GDM1 (cell line): ENCODE measurements at regions not wholly inside any gene's neighbourhood (a gene's known extent, or its start where the extent isn't known, plus 50 kb on each side); places are given as distances from the start of the nearest gene placed in this dataset.

ENCODE experiments used
- DNase-seq: peaks from one replicate; lab custom pipeline; 2025; lab: John Stamatoyannopoulos, UW

- DNase-seq, result no peak
Observed at GRCh38 chr5:93163010-93163663, 417.9 kb downstream of the NR2F1-AS1 start.

- no peak for DNase-seq
Observed at GRCh38 chr5:93161661-93162654, 419.1 kb downstream of the NR2F1-AS1 start.

DNA sequence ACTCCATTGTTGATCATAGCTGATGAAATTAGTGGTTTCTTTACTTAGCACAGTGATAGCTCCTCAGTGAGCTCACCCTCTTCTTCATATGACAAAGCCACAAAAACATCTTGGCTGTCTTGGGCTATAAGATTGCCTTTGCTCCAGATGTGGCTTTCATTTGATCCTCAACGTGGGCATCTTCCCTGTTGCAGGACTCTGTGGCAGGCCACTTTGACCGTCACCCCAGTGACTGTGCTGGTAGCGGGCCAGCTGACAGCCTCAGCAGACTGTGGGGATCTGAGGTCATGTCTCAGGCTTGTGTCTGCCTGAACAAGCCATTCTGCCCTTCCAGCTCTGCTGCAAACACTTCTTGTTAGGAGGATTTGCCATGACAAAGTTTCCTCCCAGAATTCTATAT lies 422.2 kb downstream of the NR2F1-AS1 start:
- no peak for DNase-seq

- no peak for DNase-seq
Observed at GRCh38 chr5:93156566-93156965, 424.5 kb downstream of the NR2F1-AS1 start.

GRCh38 chr5:93154535-93154934 lies 426.5 kb downstream of the NR2F1-AS1 start:
- no peak for DNase-seq

DNA sequence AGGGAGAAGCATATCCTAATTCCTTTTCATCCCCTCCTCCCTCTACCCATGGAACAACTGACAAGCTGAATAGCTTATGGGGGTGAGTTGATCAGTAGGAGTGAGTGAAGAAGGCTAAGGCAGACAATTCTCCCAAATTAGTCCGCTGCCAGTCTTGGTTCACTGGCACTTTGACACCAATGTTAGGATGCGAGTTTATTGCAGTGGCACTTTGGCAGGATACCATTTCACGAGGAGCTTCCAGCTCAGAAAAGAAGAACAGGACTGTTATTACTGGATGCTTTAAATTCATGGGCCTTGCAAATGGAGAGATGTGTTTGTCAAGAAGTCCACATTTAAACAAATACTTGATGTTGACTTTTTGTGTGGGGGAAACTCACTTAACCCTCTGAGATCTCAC lies 427.6 kb downstream of the NR2F1-AS1 start:
- DNase-seq, result no peak

GRCh38 chr5:93151896-93152295 lies 429.1 kb downstream of the NR2F1-AS1 start:
- DNase-seq, result no peak

DNA sequence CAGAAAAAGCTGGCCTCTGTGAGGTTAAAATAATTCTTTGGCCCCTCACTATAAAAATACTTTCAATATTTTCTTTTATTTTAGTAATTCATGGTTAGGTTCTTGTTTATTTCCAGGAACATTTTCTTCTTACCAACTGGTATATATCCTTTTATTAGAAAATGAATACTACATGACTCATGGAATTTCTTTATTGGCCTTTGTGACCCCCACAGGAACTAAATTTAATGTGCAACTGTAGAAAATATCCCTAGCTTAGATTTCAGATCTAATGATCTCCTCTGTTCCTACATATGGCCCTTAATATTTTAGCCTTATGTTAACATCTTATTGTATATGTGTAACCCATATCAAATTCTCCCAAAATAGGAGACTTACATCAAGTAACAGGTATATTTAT lies 429.9 kb downstream of the NR2F1-AS1 start:
- DNase-seq, result no peak

GRCh38 chr5:93150311-93151012 lies 430.6 kb downstream of the NR2F1-AS1 start:
- DNase-seq, result no peak

GRCh38 chr5:93145767-93146166 lies 435.3 kb downstream of the NR2F1-AS1 start:
- DNase-seq, result no peak

DNA sequence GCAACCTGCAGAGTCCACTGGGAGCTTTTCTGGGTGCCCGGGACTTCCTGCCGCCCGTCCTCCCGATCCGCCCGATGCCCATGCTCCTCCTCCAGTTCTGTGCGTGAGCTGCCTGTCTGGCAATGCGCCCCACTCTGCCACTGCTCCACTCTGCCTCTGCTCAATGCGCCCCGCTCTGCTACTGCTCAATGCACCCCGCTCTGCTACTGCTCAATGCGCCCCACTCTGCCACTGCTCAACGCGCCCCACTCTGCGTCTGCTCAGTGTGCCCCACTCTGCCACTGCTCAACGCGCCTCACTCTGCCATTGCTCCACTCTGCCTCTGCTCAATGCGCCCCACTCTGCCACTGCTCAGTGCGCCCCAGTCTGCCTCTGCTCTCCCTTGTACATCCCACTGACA lies 436.0 kb downstream of the NR2F1-AS1 start:
- DNase-seq, result no peak

DNA sequence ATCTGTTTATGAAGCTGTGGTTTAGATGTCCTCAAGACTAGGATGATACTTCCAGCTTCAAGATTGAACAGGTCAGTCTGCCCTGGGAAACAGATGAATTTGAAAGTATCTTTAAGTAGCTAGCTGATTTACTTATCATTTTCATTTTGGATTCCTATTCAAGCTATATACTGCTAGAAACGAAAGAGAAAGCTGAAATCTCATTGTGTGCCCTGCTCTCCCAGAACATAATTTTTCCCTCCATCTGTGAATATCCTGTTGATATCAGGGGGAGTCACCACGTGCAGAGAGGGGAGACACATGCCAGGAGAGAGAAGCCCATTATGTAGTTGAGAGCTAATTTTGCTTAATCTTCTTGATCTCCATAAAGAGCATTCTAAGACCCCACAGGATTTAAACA lies 439.1 kb downstream of the NR2F1-AS1 start:
- no peak for DNase-seq

DNA sequence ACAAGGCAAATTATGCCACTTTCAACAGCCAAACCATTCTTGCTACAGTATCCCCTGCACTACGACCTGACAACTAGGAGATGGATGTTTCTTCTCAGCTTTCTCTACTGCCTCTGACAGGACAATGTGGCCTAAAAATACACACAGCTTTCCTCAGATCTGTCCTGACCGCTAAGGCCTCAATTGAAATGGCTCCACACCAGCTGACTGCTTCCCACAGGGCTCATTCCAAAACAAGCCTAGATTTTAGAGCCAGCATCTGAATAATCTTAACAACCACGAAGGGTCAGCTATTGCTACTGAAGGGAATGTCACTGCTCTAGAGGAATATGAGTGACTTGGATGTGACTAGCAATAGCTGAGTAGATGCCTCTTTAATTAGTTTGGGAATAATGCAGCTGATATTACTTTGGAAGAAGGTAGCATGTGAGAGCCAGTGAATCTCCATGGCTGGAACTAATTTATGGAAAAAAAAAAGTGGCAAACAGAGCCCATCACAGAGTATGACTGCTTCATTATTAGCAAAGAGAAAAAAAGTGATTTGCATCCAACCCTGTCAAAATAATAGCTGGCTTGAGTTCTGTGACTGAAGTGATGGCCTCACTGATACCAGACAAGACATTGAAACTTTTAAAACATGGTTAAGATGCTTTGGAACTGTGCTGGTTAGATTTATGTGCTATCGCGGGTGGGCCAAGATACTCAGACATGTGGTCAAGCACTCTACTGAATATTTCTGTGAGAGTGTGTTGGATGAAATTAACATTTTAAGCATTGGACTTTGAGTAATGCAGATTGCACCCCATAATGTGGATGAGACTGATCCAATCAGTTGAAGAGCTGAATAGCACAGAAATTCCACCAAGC lies 450.2 kb downstream of the NR2F1-AS1 start:
- no peak for DNase-seq

- DNase-seq, result no peak
Observed at GRCh38 chr5:93126634-93127033, 454.4 kb downstream of the NR2F1-AS1 start.

DNA sequence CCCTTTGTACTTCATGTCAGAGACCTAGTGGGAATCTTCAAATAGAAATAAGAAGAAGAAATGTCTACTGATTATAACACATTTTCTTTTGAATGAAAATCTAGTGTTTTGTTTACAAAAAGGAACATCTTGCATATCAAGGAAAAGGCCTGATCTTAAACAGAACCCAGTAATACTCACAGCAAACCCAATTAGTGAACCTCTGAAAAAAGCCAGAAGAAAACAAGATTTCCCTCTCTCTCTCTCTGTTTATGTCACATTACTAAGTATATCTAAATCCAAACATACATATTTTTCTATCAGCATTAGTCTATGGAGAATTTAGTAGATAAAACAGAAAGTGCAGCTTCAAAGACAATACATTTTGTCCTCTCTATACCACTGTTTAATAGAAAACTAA lies 457.9 kb downstream of the NR2F1-AS1 start:
- DNase-seq, result no peak

DNA sequence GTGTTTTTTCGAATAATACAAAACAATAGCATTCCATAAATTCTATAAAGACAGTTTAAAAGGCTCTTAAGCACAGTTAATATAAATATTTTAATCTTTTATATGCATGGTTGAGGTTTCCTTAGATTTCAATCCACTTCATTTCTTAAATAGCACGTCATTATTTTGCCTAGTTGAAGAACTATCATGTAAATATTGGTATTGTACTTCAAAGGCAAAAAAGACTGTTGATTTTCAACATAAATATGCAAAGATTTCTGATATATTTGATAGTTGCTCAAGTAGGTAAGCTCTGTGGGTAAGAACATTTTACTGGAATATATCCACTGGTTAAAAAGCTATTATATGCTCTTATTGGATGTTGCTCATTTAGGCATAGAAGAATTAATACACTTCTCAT lies 458.6 kb downstream of the NR2F1-AS1 start:
- DNase-seq, result no peak

- DNase-seq, result no peak
Observed at GRCh38 chr5:93120771-93121170, 460.2 kb downstream of the NR2F1-AS1 start.

DNA sequence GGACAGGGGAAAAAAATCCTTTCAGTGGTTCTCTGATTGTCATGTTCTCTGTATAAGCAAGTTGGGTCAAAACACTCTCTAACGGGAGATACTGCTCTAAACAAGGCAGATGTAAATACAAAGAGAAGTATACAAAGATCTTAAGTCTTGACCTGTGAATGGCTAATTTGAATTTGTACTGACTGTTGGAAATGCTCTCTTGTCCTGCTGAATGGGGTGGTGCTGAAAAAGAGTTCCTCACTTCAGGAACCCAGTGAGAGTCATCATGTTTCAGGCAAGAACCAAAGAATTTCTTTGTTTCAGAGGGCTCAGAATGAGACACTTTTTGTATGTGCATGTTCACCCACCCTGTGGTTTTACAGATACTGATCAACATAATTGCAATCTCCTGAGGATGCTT lies 461.0 kb downstream of the NR2F1-AS1 start:
- no peak for DNase-seq

DNA sequence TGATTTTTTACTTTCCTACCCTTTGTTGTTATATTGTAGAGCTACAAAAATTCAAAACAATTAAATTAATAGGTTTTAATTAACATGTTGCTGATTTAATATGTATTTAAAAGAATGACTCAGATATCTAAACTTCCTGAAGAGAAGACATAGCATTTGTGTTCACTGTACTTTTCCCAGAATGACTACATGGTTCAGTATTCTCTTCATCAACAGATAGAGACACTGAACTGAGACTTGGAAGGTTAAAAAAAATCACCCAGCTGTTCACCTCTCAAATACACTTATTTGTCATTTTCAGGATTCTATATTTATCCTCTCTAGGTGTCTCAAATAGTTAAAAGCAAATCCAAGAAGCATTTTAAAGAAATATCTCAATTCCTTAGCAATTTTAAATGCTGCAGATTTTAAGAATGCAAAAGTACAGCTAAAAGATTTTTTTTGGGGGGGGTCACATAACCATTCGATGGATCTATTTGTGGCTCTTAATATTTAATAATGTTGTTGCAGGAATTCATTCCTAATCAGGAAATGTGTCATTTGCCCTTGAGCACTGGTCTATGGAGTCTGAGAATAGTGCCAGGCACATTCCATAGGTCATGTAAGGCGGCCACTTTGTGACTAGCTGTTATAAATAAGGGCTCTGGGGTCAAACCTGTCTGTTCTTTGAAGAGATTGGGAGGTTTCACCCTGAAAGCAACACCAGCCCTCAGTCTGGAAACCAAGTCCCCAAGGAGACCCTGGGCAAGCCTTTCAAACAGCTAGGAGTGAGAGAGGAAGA lies 463.1 kb downstream of the NR2F1-AS1 start:
- DNase-seq, result no peak

DNA sequence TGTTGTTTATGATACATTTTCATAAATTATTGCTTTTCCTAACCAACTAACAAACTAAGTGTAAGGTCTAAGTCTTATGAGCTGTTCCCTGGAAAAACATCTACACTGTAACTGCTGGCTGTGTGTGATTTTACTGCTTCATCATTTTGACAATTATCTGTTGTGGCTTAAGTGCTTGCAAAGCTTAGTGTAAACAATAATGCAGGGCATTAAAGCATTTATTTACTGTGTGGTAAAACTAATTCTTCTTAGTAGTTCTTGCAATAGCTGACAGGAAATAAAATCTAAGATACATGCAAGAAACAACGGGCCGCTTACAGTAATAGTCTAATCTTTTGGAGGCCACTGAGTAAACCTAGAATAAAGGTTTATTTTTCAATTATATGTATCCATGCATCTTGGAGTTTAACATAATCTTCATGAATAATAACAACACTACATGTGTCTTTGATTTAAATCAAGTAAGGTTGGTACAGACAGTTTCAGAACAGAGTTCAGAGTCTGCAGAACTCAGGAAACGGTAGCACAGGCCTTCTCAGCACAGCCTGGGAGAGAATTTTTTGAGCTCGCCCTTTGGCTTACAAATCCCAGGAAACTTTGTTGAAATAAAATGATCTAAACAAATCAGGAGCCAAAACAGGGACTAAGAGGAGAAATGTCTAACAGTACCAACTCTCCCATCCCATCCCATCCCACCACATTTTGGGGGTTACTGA lies 473.1 kb downstream of the NR2F1-AS1 start:
- DNase-seq, result no peak
